HEK293 (cell line): ENCODE measurements at regions not wholly inside any gene's neighbourhood (a gene's known extent, or its start where the extent isn't known, plus 50 kb on each side); places are given as distances from the start of the nearest gene placed in this dataset.

Experiments used
- ELK4 ChIP-seq: IDR thresholded peaks from 2 replicates; pipeline ENCODE4 v1.6.1; 2011; ENCODE audit warnings: mild to moderate bottlenecking, low read depth, low read length, borderline replicate concordance
- SCRT2 ChIP-seq: fragments of 450-650 bp; formaldehyde crosslinking; IDR thresholded peaks from 2 replicates; pipeline ENCODE4 v1.5.1; 2016; ENCODE audit warnings: missing biosample characterization, missing genetic modification characterization
- YY1 ChIP-seq: fragments of 450-650 bp; formaldehyde crosslinking; IDR thresholded peaks from 2 replicates; pipeline ENCODE4 v1.5.1; 2018; ENCODE audit warnings: missing biosample characterization, missing genetic modification characterization

GRCh38 chr11:101817581-101817980 is 97.2 kb upstream of the CEP126 start:
- no peak for TF ChIP-seq ELK4
- no peak for TF ChIP-seq SCRT2 (tag by site-specific recombination)
- TF ChIP-seq YY1 (tag by site-specific recombination) = no peak
